ENCODE measurements at regions not wholly inside any gene's neighbourhood (a gene's known extent, or its start where the extent isn't known, plus 50 kb on each side); places are given as distances from the start of the nearest gene placed in this dataset.

- intact Hi-C loops (cut with DNase I; ENCODE audit: low total_unique reads) (no loop called here), in situ Hi-C loops (cut with MboI; ENCODE audit: low sequenced_read_pairs in 4 of 4) (no loop called here)
- H3K9me3 ChIP-seq, result no peaks in the 10 kb centered on the region
- DNase-seq, result no peak
- TF ChIP-seq CTCF (IDR thresholded peaks at IDR 0.05 in 4 of 5, conservative IDR thresholded peaks at IDR 0.05 in 1 of 5) (no peak), POLR2A (IDR thresholded peaks at IDR 0.05) (no peak)
- H3K27ac ChIP-seq, result no peak overlapping the region
- ATAC-seq, result no peak
- H3K4me3 ChIP-seq, result no peak overlapping the region
- no peaks in the 10 kb centered on the region for H3K27me3 ChIP-seq
- H3K36me3 ChIP-seq, result no peaks in the 10 kb centered on the region
- H3K4me1 ChIP-seq, result peaks cover 0 to 9% of the 10 kb centered on the region in 2 donors
Measured at GRCh38 chr12:124168016-124168786, 126.7 kb upstream of the RFLNA start.

GRCh38 chr12:124169577-124170284, 125.2 kb upstream of the RFLNA start:
- in situ Hi-C loops (cut with MboI; ENCODE audit: low sequenced_read_pairs in 4 of 4), result no loop called here
- H3K9me3 ChIP-seq, result no peaks in the 10 kb centered on the region
- no peak for DNase-seq
- ATAC-seq, result no peak
- H3K27me3 ChIP-seq, result no peaks in the 10 kb centered on the region
- peaks cover 0 to 9% of the 10 kb centered on the region in 2 donors for H3K4me1 ChIP-seq
- no peak overlapping the region for H3K27ac ChIP-seq
- intact Hi-C loops (cut with DNase I; ENCODE audit: low total_unique reads), result no loop called here
- TF ChIP-seq CTCF (IDR thresholded peaks at IDR 0.05 in 4 of 5, conservative IDR thresholded peaks at IDR 0.05 in 1 of 5) (no peak), POLR2A (IDR thresholded peaks at IDR 0.05) (no peak)
- H3K36me3 ChIP-seq, result no peaks in the 10 kb centered on the region
- H3K4me3 ChIP-seq, result no peak overlapping the region

GRCh38 chr12:124170760-124171159, 124.1 kb upstream of the RFLNA start:
- in situ Hi-C loops (cut with MboI; ENCODE audit: low sequenced_read_pairs in 4 of 4) (no loop called here), intact Hi-C loops (cut with DNase I; ENCODE audit: low total_unique reads) (no loop called here)
- no peaks in the 10 kb centered on the region for H3K9me3 ChIP-seq
- no peak for TF ChIP-seq POLR2A (IDR thresholded peaks at IDR 0.05)
- TF ChIP-seq CTCF (IDR thresholded peaks at IDR 0.05 in 4 of 5, conservative IDR thresholded peaks at IDR 0.05 in 1 of 5), result no peak
- H3K4me1 ChIP-seq, result peaks cover 0 to 9% of the 10 kb centered on the region in 2 donors
- no peaks in the 10 kb centered on the region for H3K27me3 ChIP-seq
- H3K36me3 ChIP-seq, result no peaks in the 10 kb centered on the region
- H3K27ac ChIP-seq, result no peak overlapping the region
- H3K4me3 ChIP-seq, result no peak overlapping the region
- no peak for ATAC-seq
- no peak for DNase-seq

GRCh38 chr12:124171231-124171979, 123.5 kb upstream of the RFLNA start:
- in situ Hi-C loops (cut with MboI; ENCODE audit: low sequenced_read_pairs in 4 of 4), result no loop called here

More at GRCh38 chr12:124171231-124171979, 123.5 kb upstream of the RFLNA start:
- H3K27me3 ChIP-seq, result no peaks in the 10 kb centered on the region
- intact Hi-C loops (cut with DNase I; ENCODE audit: low total_unique reads), result no loop called here
- DNase-seq (no peak), ATAC-seq (no peak)
- H3K27ac ChIP-seq, result no peak overlapping the region
- peaks cover 0 to 9% of the 10 kb centered on the region in 2 donors for H3K4me1 ChIP-seq
- TF ChIP-seq POLR2A (IDR thresholded peaks at IDR 0.05) (no peak), CTCF (IDR thresholded peaks at IDR 0.05 in 4 of 5, conservative IDR thresholded peaks at IDR 0.05 in 1 of 5) (no peak)
- no peak overlapping the region for H3K4me3 ChIP-seq
- no peaks in the 10 kb centered on the region for H3K9me3 ChIP-seq
- no peaks in the 10 kb centered on the region for H3K36me3 ChIP-seq
